ENCODE measurements at regions not wholly inside any gene's neighbourhood (a gene's known extent, or its start where the extent isn't known, plus 50 kb on each side); places are given as distances from the start of the nearest gene placed in this dataset.
"Not testable (repeated sequence)": the region's sequence is repeated elsewhere in the genome, so short reads cannot be mapped to it uniquely, and the experiment has no call there.

DNA sequence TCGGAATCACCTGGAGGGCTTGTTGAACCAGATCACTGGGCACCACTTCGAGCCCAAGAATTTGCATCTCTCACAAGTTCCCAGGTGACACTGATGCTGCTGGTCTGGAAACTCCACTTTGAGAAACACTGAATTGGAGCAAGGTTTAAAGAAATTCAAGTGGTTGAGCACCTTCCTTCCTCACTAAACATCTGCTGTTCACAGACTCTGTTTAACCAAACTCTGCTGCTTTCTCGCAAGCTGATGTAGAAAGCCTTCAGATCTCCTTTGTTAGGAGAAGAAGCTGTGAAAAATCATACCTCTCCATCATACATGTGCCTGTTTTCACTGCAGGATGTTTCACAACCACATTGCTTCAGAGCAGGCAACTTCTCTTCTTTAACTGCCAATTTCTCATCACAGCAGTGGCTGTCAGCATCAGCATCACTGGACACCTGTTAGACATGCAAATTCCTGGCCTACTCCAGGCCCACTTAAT lies 87.5 kb upstream of the TOP1 start:
- no peak for ATAC-seq
- DNase-seq (ENCODE audit: missing footprints), result no peak
- intact Hi-C loops (cut with DNase I), result loop anchor here (10.0 kb wide), 1 partner anchor 196 kb away; no protein-coding TSS in a partner anchor

DNA sequence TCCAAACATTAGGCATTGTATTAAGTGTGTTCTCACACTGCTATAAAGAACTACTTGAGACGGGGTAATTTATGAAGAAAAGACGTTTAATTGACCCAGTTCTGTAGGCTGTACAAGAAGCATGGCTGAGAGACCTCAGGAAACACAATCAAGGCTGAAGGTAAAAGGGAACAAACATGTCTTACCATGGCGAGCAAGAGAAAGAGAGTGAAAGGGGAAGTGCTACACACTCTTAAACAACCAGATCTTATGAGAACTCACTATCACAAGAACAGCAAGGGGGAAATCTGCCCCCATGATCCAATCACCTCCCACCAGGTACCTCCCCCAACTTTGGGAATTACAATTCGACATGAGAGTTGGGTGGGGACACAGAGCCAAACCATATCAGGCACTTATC lies 86.6 kb upstream of the TOP1 start:
- intact Hi-C loops (cut with DNase I), result loop anchor here (10.0 kb wide), 1 partner anchor 197 kb away; no protein-coding TSS in a partner anchor
- DNase-seq (ENCODE audit: missing footprints), result no peak
- ATAC-seq, result no peak

DNA sequence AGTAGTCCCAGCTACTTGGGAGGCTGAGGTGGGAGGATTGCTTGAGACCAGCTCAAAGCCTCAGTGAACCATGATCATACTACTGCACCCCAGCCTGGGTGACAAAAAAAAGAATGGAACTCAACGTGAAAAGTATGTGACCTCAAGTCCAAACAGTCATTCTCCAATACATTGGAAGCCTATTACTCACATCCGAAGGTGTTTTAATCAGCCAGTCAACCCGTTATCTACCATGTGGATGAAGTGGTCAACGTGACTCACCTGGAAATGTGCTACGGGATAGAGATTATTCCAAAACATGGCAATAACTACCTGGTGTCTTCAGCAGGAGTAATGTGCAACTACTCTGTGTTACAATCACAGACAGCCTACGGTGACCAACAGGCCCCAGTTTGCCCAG lies 85.8 kb upstream of the TOP1 start:
- intact Hi-C loops (cut with DNase I), result loop anchor here (10.0 kb wide), 1 partner anchor 198 kb away; no protein-coding TSS in a partner anchor
- DNase-seq (ENCODE audit: missing footprints) (no peak), ATAC-seq (no peak)

- ATAC-seq, result no peak
- intact Hi-C loops (cut with DNase I), result loop anchor here (10.0 kb wide), 1 partner anchor 199 kb away; no protein-coding TSS in a partner anchor
- DNase-seq (ENCODE audit: missing footprints), result no peak
Observed at GRCh38 chr20:40943591-40943990, 85.0 kb upstream of the TOP1 start.

- DNase-seq (ENCODE audit: missing footprints), result no peak
- no peak for ATAC-seq
- intact Hi-C loops (cut with DNase I), result loop anchor here (10.0 kb wide), 1 partner anchor 200 kb away; no protein-coding TSS in a partner anchor
Observed at GRCh38 chr20:40945189-40945588, 83.4 kb upstream of the TOP1 start.

DNA sequence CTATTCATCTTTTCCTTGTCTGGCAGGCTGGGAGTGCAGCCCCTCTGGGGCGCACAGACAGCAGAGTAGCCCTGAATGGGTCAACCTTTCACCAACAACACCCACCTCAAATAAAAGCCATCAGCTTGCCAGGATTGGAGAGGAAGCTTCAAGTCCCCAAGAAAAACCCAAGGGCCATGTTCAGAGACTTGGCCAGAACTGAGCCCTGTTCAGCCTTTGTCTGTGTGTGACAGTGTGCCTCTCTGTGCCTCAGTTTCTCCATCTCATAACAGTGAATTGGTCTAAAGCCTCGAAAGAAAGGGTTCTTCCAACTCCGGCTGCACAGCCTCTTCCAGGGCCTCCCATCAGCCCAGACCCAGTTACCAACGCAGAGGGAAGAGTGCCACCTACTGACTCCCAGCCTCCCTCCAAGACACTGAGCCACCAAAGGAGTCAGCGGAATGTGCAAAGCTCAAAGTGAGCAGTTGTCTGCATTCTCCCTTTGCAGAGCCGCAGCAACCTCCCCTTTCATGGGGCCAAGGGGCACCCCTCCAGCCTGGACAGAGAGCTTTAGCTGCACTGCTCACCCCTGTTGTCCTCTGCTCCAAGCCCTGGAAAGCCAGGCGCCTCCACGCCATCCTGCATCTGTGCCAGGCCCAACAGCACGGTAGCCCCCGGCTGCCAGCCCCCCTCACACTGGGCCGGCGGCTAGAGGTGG lies 82.7 kb upstream of the TOP1 start:
- intact Hi-C loops (cut with DNase I), result loop anchor here (10.0 kb wide), 1 partner anchor 201 kb away; no protein-coding TSS in a partner anchor
- no peak for DNase-seq (ENCODE audit: missing footprints)
- peak; percentile 88 for ATAC-seq

DNA sequence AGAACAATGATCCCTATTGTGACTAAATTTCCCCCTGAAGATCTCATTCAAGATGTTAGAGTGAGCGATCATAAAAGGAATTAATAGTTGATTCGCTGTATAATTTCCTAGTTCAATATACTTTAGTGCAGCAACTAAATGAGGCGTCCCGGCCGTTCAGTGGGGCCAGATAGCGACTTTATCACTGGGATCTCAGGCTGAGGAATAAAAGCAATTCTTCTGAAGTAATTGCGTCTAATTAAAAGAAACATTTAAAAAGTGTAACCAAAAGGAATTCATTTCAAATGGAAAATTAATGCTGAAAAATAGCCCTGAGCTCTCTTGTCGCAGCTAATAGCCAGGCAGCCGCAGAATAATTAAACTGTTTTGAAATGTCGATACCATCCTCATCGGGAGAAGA lies 82.2 kb upstream of the TOP1 start:
- ATAC-seq, result no peak
- no peak for DNase-seq (ENCODE audit: missing footprints)
- intact Hi-C loops (cut with DNase I), result loop anchor here (10.0 kb wide), 1 partner anchor 202 kb away; no protein-coding TSS in a partner anchor

- DNase-seq (ENCODE audit: missing footprints), result no peak
- intact Hi-C loops (cut with DNase I), result loop anchor here (10.0 kb wide), 1 partner anchor 204 kb away; no protein-coding TSS in a partner anchor
- ATAC-seq, result no peak
Observed at GRCh38 chr20:40948465-40949267, 80.0 kb upstream of the TOP1 start.

DNA sequence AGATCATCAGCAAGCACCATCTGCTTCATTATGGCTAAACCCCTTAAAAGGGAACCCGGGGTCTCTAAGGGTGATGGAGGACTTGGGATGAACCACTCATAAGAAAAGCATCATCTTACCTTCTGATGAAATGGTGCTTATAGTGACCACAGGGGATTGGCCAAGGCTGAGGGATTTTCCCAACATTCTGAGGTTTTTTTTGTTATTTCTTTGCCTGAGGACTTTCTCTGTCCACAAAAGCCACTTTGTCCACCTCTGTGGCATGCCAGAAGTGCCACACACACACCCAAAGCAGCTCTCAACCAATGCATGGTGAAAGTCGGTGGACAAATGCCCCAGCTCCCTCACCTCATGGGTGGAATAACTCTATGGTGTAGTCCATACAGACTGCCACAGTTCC lies 79.3 kb upstream of the TOP1 start:
- no peak for DNase-seq (ENCODE audit: missing footprints)
- no peak for ATAC-seq
- intact Hi-C loops (cut with DNase I), result loop anchor here (10.0 kb wide), 1 partner anchor 205 kb away; no protein-coding TSS in a partner anchor

- intact Hi-C loops (cut with DNase I), result no loop called here
- no peak for DNase-seq (ENCODE audit: missing footprints)
- ATAC-seq, result no peak
Observed at GRCh38 chr20:40952136-40952535, 76.5 kb upstream of the TOP1 start.

DNA sequence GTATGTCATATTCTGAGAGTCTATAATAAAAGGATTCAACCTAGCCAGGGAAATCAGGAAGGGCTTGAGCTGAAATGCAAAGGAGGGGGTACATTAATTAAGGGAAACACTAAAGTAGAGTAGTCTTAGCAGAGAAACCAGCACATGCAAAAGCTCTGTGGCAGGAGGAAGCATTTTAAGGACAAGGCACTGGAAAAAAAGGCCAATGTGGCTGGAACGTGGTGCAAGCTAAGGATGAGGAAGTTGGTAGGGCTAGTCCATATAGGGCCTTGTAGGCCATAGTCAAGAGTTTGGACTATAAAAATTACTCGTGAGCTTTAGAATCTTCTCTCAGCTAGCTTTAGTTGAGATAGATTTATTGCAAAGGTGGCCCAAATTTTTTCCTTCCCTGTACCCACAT lies 75.2 kb upstream of the TOP1 start:
- ATAC-seq, result no peak
- intact Hi-C loops (cut with DNase I), result no loop called here
- DNase-seq (ENCODE audit: missing footprints), result no peak

- intact Hi-C loops (cut with DNase I), result no loop called here
- ATAC-seq, result no peak
- DNase-seq (ENCODE audit: missing footprints), result no peak
Observed at GRCh38 chr20:40953856-40954255, 74.8 kb upstream of the TOP1 start.

DNA sequence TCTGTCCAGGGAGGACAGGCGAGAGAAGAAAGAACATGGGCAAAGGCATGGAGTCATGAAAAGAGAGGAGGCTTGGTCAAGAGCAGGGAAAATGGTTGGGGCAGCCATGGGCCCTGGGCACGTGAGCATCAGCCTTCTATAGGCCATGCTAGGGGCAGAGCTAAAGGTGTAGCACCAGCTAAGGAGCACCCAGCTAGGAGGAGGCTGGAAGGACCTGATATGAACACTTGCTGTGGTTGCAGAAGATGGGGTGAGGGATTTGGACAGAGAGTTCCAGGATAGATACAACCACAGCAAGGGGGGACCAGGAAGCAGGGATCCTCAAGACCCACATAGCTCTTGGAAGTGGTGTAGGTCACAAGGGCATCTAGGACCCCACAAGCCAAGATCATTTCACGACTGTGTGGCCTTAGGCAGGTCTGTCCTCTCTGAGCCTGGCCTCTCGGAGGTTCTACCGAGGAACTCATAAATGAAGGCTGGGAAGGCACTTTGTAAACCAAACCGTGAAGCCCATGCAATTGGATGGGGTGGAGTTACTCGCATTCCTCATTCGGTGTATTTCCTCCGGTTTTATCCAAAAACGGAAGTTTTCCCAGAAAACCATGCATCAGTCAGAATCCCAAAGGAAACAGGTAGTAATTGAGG lies 74.0 kb upstream of the TOP1 start:
- intact Hi-C loops (cut with DNase I), result no loop called here
- ATAC-seq (no peak), DNase-seq (ENCODE audit: missing footprints) (no peak)

DNA sequence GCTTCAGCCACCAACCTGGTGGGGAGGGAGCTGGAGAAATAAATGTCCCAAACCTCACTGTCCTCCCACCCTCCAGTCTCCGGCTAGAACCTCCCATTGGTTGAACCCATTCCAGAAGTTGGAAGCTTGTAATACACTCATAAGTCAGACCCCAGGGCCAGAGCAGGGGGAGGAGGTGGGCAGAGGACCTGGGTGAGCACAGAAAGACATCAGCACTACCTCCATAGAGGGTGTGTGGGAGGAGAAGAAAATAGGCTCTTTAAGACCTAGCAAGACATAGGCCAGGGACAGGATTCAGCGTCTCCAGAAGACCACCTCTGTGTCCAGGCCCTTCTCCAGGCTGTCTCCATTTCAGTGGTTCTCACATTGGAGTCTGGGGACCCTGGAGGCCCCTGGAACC lies 73.3 kb upstream of the TOP1 start:
- ATAC-seq, result no peak
- no peak for DNase-seq (ENCODE audit: missing footprints)
- intact Hi-C loops (cut with DNase I), result no loop called here

DNA sequence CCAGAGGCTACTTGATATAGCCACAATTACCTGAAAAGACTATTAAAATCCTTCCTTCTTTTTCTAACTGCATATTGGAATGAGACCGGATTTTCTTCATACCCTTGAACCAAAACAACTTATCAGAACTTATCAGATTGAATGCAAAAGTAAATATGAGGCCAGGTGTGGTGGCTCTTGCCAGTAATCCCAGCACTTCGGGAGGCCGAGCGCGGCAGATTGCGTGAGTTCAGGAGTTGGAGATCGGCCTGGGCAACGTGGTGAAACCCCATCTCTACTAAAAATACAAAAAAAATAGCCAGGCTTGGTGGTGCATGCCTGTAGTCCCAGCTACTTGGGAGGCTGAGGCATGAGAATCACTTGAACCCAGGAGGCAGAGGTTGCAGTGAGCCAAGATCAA lies 72.8 kb upstream of the TOP1 start:
- DNase-seq (ENCODE audit: missing footprints); intact Hi-C loops (cut with DNase I); ATAC-seq: not testable (repeated sequence)

DNA sequence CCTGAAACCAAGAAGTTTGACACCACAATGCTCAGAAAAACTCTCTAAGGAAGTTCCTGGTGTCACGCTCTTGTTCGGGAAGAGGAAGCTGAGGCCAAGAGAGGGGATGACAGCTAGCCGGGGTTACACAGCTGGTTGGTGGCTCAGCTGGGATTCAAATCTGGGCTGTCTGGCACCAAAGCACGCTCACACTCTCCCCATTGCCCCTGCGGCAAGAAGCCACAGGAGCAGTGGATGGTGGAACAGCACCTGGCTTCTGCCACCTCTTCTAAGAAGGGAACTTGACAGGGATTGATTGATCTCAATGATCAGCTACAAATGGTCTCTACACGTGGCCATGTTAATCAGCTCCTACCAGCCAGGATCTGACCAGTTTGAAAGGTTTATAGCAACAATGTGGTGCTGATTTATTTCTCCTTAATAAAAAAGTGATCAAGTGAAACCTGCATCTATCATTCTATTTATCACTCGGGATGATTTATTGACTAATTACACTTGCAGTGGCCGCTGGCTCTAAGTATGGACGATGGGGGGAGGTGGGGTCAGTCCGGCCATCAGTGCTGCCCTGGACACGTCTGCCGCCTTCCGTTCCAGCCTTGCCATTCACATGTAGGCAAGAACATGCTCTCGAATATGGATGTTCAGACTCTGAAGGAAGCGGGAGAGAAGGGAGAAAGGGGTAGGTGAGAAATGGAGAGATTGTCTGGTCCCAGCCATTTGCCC lies 71.9 kb upstream of the TOP1 start:
- ATAC-seq (no peak), DNase-seq (ENCODE audit: missing footprints) (no peak)
- intact Hi-C loops (cut with DNase I), result no loop called here

GRCh38 chr20:40957265-40957760 lies 71.3 kb upstream of the TOP1 start:
- ATAC-seq (no peak), DNase-seq (ENCODE audit: missing footprints) (no peak)
- intact Hi-C loops (cut with DNase I), result no loop called here

GRCh38 chr20:40958598-40958997 lies 70.0 kb upstream of the TOP1 start:
- intact Hi-C loops (cut with DNase I), result no loop called here
- DNase-seq (ENCODE audit: missing footprints) (no peak), ATAC-seq (no peak)

Measured in Right ventricle myocardium inferior (tissue), 1 donor.